Hepatocyte (in vitro differentiated cells): ENCODE measurements at regions not wholly inside any gene's neighbourhood (a gene's known extent, or its start where the extent isn't known, plus 50 kb on each side); places are given as distances from the start of the nearest gene placed in this dataset.
"Not testable (repeated sequence)": the region's sequence is repeated elsewhere in the genome, so short reads cannot be mapped to it uniquely, and the experiment has no call there.

ENCODE experiments used
- DNase-seq: peaks from one replicate; pipeline ENCODE4 v3.0.0-alpha.2; 2016; ENCODE audit warnings: low spot score
- H2AFZ ChIP-seq: fragments of 200-600 bp; sonication (generic); 2 replicates; pipeline ENCODE4 v1.6.0; 2016; ENCODE audit warnings: antibody characterized with exemption, mild to moderate bottlenecking
- H3K27ac ChIP-seq: fragments of 200-600 bp; sonication (generic); 2 replicates; pipeline ENCODE4 v1.5.1; 2016; ENCODE audit warnings: mild to moderate bottlenecking
- H3K27me3 ChIP-seq: fragments of 200-600 bp; sonication (generic); 2 replicates; pipeline ENCODE4 v1.6.1; 2016
- H3K36me3 ChIP-seq: fragments of 200-600 bp; sonication (generic); replicated peaks from 2 replicates; pipeline ENCODE4 v1.5.1; 2016; ENCODE audit warnings: low read depth; ENCODE audit not compliant: insufficient read depth
- H3K4me1 ChIP-seq: fragments of 200-600 bp; sonication (generic); 2 replicates; pipeline ENCODE4 v1.5.1; 2016; ENCODE audit warnings: mild to moderate bottlenecking, moderate library complexity; ENCODE audit not compliant: insufficient read depth
- H3K4me2 ChIP-seq: fragments of 200-600 bp; sonication (generic); 2 replicates; pipeline ENCODE4 v1.6.0; 2016
- H3K4me3 ChIP-seq: fragments of 200-600 bp; sonication (generic); 2 replicates; pipeline ENCODE4 v1.5.1; 2016; ENCODE audit warnings: mild to moderate bottlenecking
- H3K79me2 ChIP-seq: fragments of 200-600 bp; sonication (generic); 2 replicates; pipeline ENCODE4 v1.6.0; 2017; ENCODE audit warnings: mild to moderate bottlenecking
- H3K9me2 ChIP-seq: fragments of 200-600 bp; sonication (generic); replicated peaks from 2 replicates; pipeline ENCODE4 v1.6.0; 2017; ENCODE audit warnings: mild to moderate bottlenecking; ENCODE audit not compliant: insufficient read depth
- H3K9me3 ChIP-seq: fragments of 200-600 bp; sonication (generic); 2 replicates; pipeline ENCODE4 v1.5.1; 2016; ENCODE audit warnings: low read depth, mild to moderate bottlenecking
- H4K20me1 ChIP-seq: fragments of 200-600 bp; sonication (generic); 2 replicates; pipeline ENCODE4 v1.6.0; 2016; ENCODE audit warnings: mild to moderate bottlenecking; ENCODE audit not compliant: insufficient read depth, poor library complexity, severe bottlenecking
- CTCF ChIP-seq: fragments of 200-600 bp; sonication (generic); IDR thresholded peaks from 2 replicates; pipeline ENCODE4 v1.5.1; 2016; ENCODE audit warnings: antibody characterized with exemption, mild to moderate bottlenecking; ENCODE audit not compliant: poor library complexity
- EZH2 ChIP-seq: fragments of 200-600 bp; sonication (generic); IDR thresholded peaks from 2 replicates; pipeline ENCODE4 v1.6.1; 2016; ENCODE audit warnings: antibody characterized with exemption, mild to moderate bottlenecking, borderline replicate concordance
- EZH2phosphoT487 ChIP-seq: fragments of 200-600 bp; sonication (generic); IDR thresholded peaks from one replicate; pipeline ENCODE4 v1.6.1; 2018; ENCODE audit warnings: antibody characterized with exemption, mild to moderate bottlenecking, low read depth, moderate library complexity; ENCODE audit not compliant: unreplicated experiment, severe bottlenecking
- WGBS: methylation state at CpG from one replicate; pipeline ENCODE4 v1.1.6; 2016; ENCODE audit warnings: low lambda C conversion rate; ENCODE audit errors: missing lambda C conversion rate; 5-methylcytosine and 5-hydroxymethylcytosine counted together

- Histone ChIP-seq H3K79me2 (no peaks in the 10 kb centered on the region), H3K4me2 (no peak overlapping the region), H3K27me3 (no peaks in the 10 kb centered on the region), H3K27ac (no peak overlapping the region), H3K36me3 (no peaks in the 10 kb centered on the region), H3K9me2 (no peaks in the 10 kb centered on the region), H3K9me3 (no peaks in the 10 kb centered on the region), H2AFZ (no peak overlapping the region), H4K20me1 (no peaks in the 10 kb centered on the region), H3K4me1 (no peaks in the 10 kb centered on the region), H3K4me3 (no peak overlapping the region)
- 65% methylated on average over 5 of the region's 5 CpGs for WGBS
- DNase-seq, result no peak
- TF ChIP-seq EZH2, result no peak
- TF ChIP-seq CTCF, result no peak
- TF ChIP-seq EZH2phosphoT487, result no peak
Observed at GRCh38 chr12:87556985-87557384, 472.2 kb downstream of the C12orf50 start.

- H3K4me3 ChIP-seq, H3K4me2 ChIP-seq, H3K9me2 ChIP-seq, H3K79me2 ChIP-seq, H3K4me1 ChIP-seq, H3K27me3 ChIP-seq, DNase-seq, H3K27ac ChIP-seq, H4K20me1 ChIP-seq, H3K9me3 ChIP-seq, H3K36me3 ChIP-seq, H2AFZ ChIP-seq: not testable (repeated sequence)
- WGBS, result 85% methylated on average over 5 of the region's 5 CpGs
Observed at GRCh38 chr12:87531213-87531612, 498.0 kb downstream of the C12orf50 start.

- Histone ChIP-seq H3K9me3 (no peaks in the 10 kb centered on the region), H3K4me1 (no peaks in the 10 kb centered on the region), H3K79me2 (no peaks in the 10 kb centered on the region), H3K4me2 (no peak overlapping the region), H3K27me3 (no peaks in the 10 kb centered on the region), H3K9me2 (no peaks in the 10 kb centered on the region), H4K20me1 (no peaks in the 10 kb centered on the region), H3K4me3 (no peak overlapping the region), H2AFZ (no peak overlapping the region), H3K36me3 (no peaks in the 10 kb centered on the region), H3K27ac (no peak overlapping the region)
- DNase-seq, result no peak
- TF ChIP-seq EZH2phosphoT487 (no peak), EZH2 (no peak), CTCF (no peak)
- WGBS, result 91% methylated on average over 1 of the region's 1 CpG
Observed at GRCh38 chr12:87529413-87529812, 499.8 kb downstream of the C12orf50 start.

GRCh38 chr12:87520968-87521367 lies 508.2 kb downstream of the C12orf50 start:
- Histone ChIP-seq H3K9me2 (no peaks in the 10 kb centered on the region), H2AFZ (no peak overlapping the region), H3K4me1 (no peaks in the 10 kb centered on the region), H3K27ac (no peak overlapping the region), H3K4me3 (no peak overlapping the region), H3K9me3 (no peaks in the 10 kb centered on the region), H3K4me2 (no peak overlapping the region), H3K36me3 (no peaks in the 10 kb centered on the region), H3K79me2 (no peaks in the 10 kb centered on the region), H4K20me1 (no peaks in the 10 kb centered on the region), H3K27me3 (no peaks in the 10 kb centered on the region)
- TF ChIP-seq EZH2phosphoT487, result no peak
- TF ChIP-seq EZH2, result no peak
- no peak for TF ChIP-seq CTCF
- no peak for DNase-seq
- 72% methylated on average over 2 of the region's 2 CpGs for WGBS
